Fibroblast of lung (primary cell): ENCODE measurements at regions not wholly inside any gene's neighbourhood (a gene's known extent, or its start where the extent isn't known, plus 50 kb on each side); places are given as distances from the start of the nearest gene placed in this dataset.

Experiments used
- DNase-seq, 2 donors: peaks; one replicate each; pipeline versions ENCODE4 v3.0.0 to v3.0.0-alpha.2; 2010; ENCODE audit warnings: low read depth in 2 of 2
- H2AFZ ChIP-seq: 2 replicates; pipeline ENCODE4 v1.5.1; 2012; ENCODE audit warnings: low read length, control low read depth, inconsistent platforms
- H3K27ac ChIP-seq: 2 replicates; pipeline ENCODE4 v1.5.1; 2011; ENCODE audit warnings: low read length, control low read depth; ENCODE audit not compliant: insufficient read depth
- H3K27me3 ChIP-seq: 2 replicates; pipeline ENCODE4 v1.5.1; 2011; ENCODE audit warnings: mild to moderate bottlenecking, low read length; ENCODE audit not compliant: control insufficient read depth, insufficient read depth
- H3K36me3 ChIP-seq: 2 replicates; pipeline ENCODE4 v1.5.1; 2011; ENCODE audit warnings: low read length; ENCODE audit not compliant: control insufficient read depth, insufficient read depth
- H3K4me1 ChIP-seq: 2 replicates; pipeline ENCODE4 v1.5.1; 2011; ENCODE audit warnings: low read length; ENCODE audit not compliant: control insufficient read depth, insufficient read depth; ENCODE audit errors: extremely low read depth
- H3K4me2 ChIP-seq: 2 replicates; pipeline ENCODE4 v1.5.1; 2011; ENCODE audit warnings: low read length, control low read depth; ENCODE audit not compliant: insufficient read depth; ENCODE audit errors: extremely low read depth
- H3K4me3 ChIP-seq, 4 experiments: fragments of 200-600 bp in 1 of 4; sonication (generic) in 1 of 4; replicated peaks in 1 of 4; 2 replicates each; pipeline ENCODE4 v1.5.1; 2011 to 2016; ENCODE audit warnings: low read length in 4 of 4, low read depth in 3 of 4, mild to moderate bottlenecking in 3 of 4, control low read depth in 2 of 4, inconsistent platforms in 1 of 4, mixed read lengths in 1 of 4; ENCODE audit not compliant: insufficient read depth in 1 of 4; ENCODE audit errors: control extremely low read depth in 1 of 4
- H3K79me2 ChIP-seq: 2 replicates; pipeline ENCODE4 v1.5.1; 2012; ENCODE audit warnings: mild to moderate bottlenecking, low read length, inconsistent platforms; ENCODE audit not compliant: control insufficient read depth, insufficient read depth
- H3K9ac ChIP-seq: 2 replicates; pipeline ENCODE4 v1.5.1; 2011; ENCODE audit warnings: mild to moderate bottlenecking, low read length, control low read depth; ENCODE audit not compliant: insufficient read depth
- H3K9me3 ChIP-seq: 2 replicates; pipeline ENCODE4 v1.5.1; 2012; ENCODE audit warnings: low read depth, low read length; ENCODE audit not compliant: control insufficient read depth, insufficient read depth
- H4K20me1 ChIP-seq: 2 replicates; pipeline ENCODE4 v1.5.1; 2011; ENCODE audit warnings: low read length; ENCODE audit not compliant: control insufficient read depth, insufficient read depth; ENCODE audit errors: extremely low read depth
- EZH2 ChIP-seq: IDR thresholded peaks from 2 replicates; pipeline ENCODE4 v1.5.1; 2012; ENCODE audit warnings: low read length, control low read depth, mild to moderate bottlenecking; ENCODE audit errors: missing control alignments
- TF ChIP-seq, protein P1 (sequence below), 2 donors: IDR thresholded peaks in 1 of 2; conservative IDR thresholded peaks in 1 of 2; 1 replicate in 1 of 2; 2 replicates in 1 of 2; pipeline ENCODE4 v1.5.1; 2011 to 2012; ENCODE audit warnings: low read length in 2 of 2, control low read depth in 1 of 2, inconsistent platforms in 1 of 2, low read depth in 1 of 2, mild to moderate bottlenecking in 1 of 2

DNA sequence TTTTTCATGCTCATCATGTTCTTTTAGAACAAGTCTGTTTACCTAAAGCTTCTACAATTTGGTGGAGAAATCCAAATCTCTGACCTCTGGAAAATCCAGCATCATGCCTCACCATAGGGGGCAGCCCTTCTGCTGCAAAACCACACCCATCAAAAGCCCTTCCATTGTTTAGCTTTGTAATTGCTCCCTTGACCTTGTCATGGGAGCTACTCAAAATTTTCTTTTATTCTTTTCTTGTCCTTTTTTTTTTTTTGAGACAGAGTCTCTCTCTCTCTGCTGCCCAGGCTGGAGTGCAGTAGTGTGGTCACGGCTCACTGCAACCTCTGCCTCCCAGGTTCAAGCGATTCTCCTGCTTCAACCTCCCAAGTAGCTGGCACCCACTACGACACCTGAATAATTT lies 234.4 kb downstream of the NEBL start:
- H3K9me3 ChIP-seq = no peaks in the 10 kb centered on the region
- no peaks in the 10 kb centered on the region for H3K4me1 ChIP-seq
- H3K4me2 ChIP-seq = no peak overlapping the region
- no peak overlapping the region for H3K27ac ChIP-seq
- H3K36me3 ChIP-seq = no peaks in the 10 kb centered on the region
- H3K27me3 ChIP-seq = no peaks in the 10 kb centered on the region
- no peak for DNase-seq
- TF ChIP-seq, protein P1, sequence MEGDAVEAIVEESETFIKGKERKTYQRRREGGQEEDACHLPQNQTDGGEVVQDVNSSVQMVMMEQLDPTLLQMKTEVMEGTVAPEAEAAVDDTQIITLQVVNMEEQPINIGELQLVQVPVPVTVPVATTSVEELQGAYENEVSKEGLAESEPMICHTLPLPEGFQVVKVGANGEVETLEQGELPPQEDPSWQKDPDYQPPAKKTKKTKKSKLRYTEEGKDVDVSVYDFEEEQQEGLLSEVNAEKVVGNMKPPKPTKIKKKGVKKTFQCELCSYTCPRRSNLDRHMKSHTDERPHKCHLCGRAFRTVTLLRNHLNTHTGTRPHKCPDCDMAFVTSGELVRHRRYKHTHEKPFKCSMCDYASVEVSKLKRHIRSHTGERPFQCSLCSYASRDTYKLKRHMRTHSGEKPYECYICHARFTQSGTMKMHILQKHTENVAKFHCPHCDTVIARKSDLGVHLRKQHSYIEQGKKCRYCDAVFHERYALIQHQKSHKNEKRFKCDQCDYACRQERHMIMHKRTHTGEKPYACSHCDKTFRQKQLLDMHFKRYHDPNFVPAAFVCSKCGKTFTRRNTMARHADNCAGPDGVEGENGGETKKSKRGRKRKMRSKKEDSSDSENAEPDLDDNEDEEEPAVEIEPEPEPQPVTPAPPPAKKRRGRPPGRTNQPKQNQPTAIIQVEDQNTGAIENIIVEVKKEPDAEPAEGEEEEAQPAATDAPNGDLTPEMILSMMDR (conservative IDR thresholded peaks at IDR 0.05 in 1 of 2, IDR thresholded peaks at IDR 0.05 in 1 of 2; ENCODE audit: low read depth in 1 of 2, low read length in 2 of 2) = no peak
- no peak for TF ChIP-seq EZH2
- no peaks in the 10 kb centered on the region for H4K20me1 ChIP-seq
- no peak overlapping the region for H2AFZ ChIP-seq
- no peaks in the 10 kb centered on the region for H3K79me2 ChIP-seq
- H3K4me3 ChIP-seq = no peak overlapping the region
- H3K9ac ChIP-seq = no peak overlapping the region

DNA sequence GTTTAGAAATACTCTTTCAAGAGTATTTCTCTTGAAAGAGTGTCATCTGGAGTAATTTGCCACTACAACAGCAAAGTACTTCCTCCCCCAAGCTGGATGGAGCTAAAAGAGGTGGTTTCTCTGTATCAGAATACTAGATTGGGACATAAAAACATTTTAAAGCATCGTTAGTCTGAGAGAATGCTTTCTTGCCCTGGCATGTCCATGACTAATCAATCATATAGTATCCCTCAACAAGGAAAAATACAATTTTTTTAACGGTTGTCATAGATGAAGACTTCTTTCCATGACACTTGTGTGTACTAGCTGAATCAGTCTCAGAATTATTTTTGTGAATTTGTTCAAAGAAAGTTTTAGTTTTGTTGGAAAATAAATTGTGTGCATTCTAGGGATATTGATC lies 237.9 kb downstream of the NEBL start:
- Histone ChIP-seq H3K9me3 (no peaks in the 10 kb centered on the region), H3K9ac (no peak overlapping the region), H3K36me3 (no peaks in the 10 kb centered on the region), H3K4me2 (no peak overlapping the region), H3K27ac (no peak overlapping the region), H3K27me3 (no peaks in the 10 kb centered on the region), H4K20me1 (no peaks in the 10 kb centered on the region), H3K4me3 (no peak overlapping the region), H2AFZ (no peak overlapping the region), H3K79me2 (no peaks in the 10 kb centered on the region), H3K4me1 (no peaks in the 10 kb centered on the region)
- no peak for DNase-seq
- TF ChIP-seq, protein P1 (conservative IDR thresholded peaks at IDR 0.05 in 1 of 2, IDR thresholded peaks at IDR 0.05 in 1 of 2; ENCODE audit: low read depth in 1 of 2, low read length in 2 of 2) = no peak
- TF ChIP-seq EZH2 = no peak

DNA sequence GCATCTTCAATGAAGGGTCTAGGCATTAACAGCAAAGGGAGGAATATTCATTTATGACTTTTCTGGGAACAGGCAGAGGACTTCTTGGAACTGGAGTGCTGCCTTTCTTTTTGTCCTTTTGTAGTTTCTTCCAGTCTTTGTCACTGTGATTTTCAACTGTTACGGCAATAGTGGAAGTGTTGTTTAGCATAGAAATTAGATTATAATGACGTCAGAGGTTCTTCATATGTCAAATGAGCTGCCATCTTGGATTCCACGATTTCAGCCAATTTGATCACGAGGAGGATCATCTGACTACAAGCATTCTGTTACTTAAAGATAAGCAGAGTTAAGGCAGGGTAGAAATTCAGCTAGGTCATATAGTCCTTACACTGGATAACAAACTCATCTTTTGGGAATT lies 239.0 kb downstream of the NEBL start:
- Histone ChIP-seq H3K36me3 (no peaks in the 10 kb centered on the region), H2AFZ (no peak overlapping the region), H3K9ac (no peak overlapping the region), H3K4me3 (no peak overlapping the region), H3K27ac (no peak overlapping the region), H3K9me3 (no peaks in the 10 kb centered on the region), H3K4me1 (no peaks in the 10 kb centered on the region), H3K79me2 (no peaks in the 10 kb centered on the region), H3K27me3 (no peaks in the 10 kb centered on the region), H3K4me2 (no peak overlapping the region), H4K20me1 (no peaks in the 10 kb centered on the region)
- TF ChIP-seq EZH2 = no peak
- TF ChIP-seq, protein P1 (conservative IDR thresholded peaks at IDR 0.05 in 1 of 2, IDR thresholded peaks at IDR 0.05 in 1 of 2; ENCODE audit: low read depth in 1 of 2, low read length in 2 of 2) = no peak
- no peak for DNase-seq
